GM18909 (cell line): ENCODE measurements at regions not wholly inside any gene's neighbourhood (a gene's known extent, or its start where the extent isn't known, plus 50 kb on each side); places are given as distances from the start of the nearest gene placed in this dataset.

Source experiments
- ATAC-seq: cut with Tn5 transposase; IDR thresholded peaks from one replicate; pipeline ENCODE4 v1.9.1; 2021; ENCODE audit warnings: mild to moderate bottlenecking; ENCODE audit not compliant: unreplicated experiment, poor library complexity

- no peak for ATAC-seq
Observed at GRCh38 chr1:37127254-37127748, 93.0 kb upstream of the GRIK3 start.

GRCh38 chr1:37128091-37128490 is 93.8 kb upstream of the GRIK3 start:
- no peak for ATAC-seq

- no peak for ATAC-seq
Observed at GRCh38 chr1:37130221-37130948, 96.1 kb upstream of the GRIK3 start.

GRCh38 chr1:37131281-37131680 is 97.0 kb upstream of the GRIK3 start:
- ATAC-seq = no peak

GRCh38 chr1:37133276-37134145 is 99.2 kb upstream of the GRIK3 start:
- ATAC-seq = no peak

- ATAC-seq = no peak
Observed at GRCh38 chr1:37134599-37134998, 100.3 kb upstream of the GRIK3 start.

- no peak for ATAC-seq
Observed at GRCh38 chr1:37135032-37135431, 100.7 kb upstream of the GRIK3 start.

GRCh38 chr1:37137014-37137413 is 102.7 kb upstream of the GRIK3 start:
- no peak for ATAC-seq

GRCh38 chr1:37137601-37138000 is 103.3 kb upstream of the GRIK3 start:
- ATAC-seq = no peak

GRCh38 chr1:37143800-37144199 is 109.5 kb upstream of the GRIK3 start:
- ATAC-seq = no peak

GRCh38 chr1:37146071-37146470 is 111.8 kb upstream of the GRIK3 start:
- no peak for ATAC-seq

- no peak for ATAC-seq
Observed at GRCh38 chr1:37147392-37147831, 113.1 kb upstream of the GRIK3 start.

- ATAC-seq = no peak
Observed at GRCh38 chr1:37147906-37148305, 113.6 kb upstream of the GRIK3 start.

- no peak for ATAC-seq
Observed at GRCh38 chr1:37148663-37149062, 114.3 kb upstream of the GRIK3 start.

- no peak for ATAC-seq
Observed at GRCh38 chr1:37149296-37149695, 115.0 kb upstream of the GRIK3 start.

- ATAC-seq = no peak
Observed at GRCh38 chr1:37150986-37151385, 116.7 kb upstream of the GRIK3 start.

- no peak for ATAC-seq
Observed at GRCh38 chr1:37151789-37152188, 117.5 kb upstream of the GRIK3 start.

GRCh38 chr1:37152491-37152890 is 118.2 kb upstream of the GRIK3 start:
- no peak for ATAC-seq

GRCh38 chr1:37153116-37154100 is 119.1 kb upstream of the GRIK3 start:
- no peak for ATAC-seq

- ATAC-seq = no peak
Observed at GRCh38 chr1:37156646-37157045, 122.3 kb upstream of the GRIK3 start.
